ENCODE measurements at regions not wholly inside any gene's neighbourhood (a gene's known extent, or its start where the extent isn't known, plus 50 kb on each side); places are given as distances from the start of the nearest gene placed in this dataset.
"Not testable (repeated sequence)": the region's sequence is repeated elsewhere in the genome, so short reads cannot be mapped to it uniquely, and the experiment has no call there.

DNA sequence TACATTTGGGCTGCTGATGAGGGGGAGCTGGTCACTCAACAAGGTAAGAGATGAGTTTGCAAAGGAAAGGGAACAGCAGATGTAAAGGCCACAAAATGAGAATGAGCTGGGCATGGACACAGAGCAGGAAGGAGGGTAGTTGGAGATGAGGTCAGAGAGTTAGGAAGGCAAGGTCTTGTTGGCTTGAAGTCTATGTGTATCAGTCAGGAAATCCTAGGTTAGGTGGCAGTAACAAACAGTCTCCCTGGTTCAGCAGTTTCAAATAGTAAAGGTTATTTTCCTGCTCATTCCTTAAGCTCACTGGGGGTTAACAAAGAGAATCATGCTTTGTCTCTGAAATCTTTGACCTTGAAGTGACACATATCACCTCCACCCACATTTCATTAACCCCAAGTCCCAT, 58.3 kb upstream of the ARL4C start:
- TF ChIP-seq SMAD4 (CRISPR knock-in tag; IDR thresholded peaks at IDR 0.05) (no peak), ZNF219 (CRISPR knock-in tag; IDR thresholded peaks at IDR 0.05; ENCODE audit: borderline replicate concordance) (no peak), ZNF416 (CRISPR knock-in tag; IDR thresholded peaks at IDR 0.05) (no peak), MLX (CRISPR knock-in tag; IDR thresholded peaks at IDR 0.05) (no peak), SP1 (CRISPR knock-in tag; conservative IDR thresholded peaks at IDR 0.05) (no peak), ZNF138 (CRISPR knock-in tag; conservative IDR thresholded peaks at IDR 0.05) (no peak), FOXJ3 (CRISPR knock-in tag; IDR thresholded peaks at IDR 0.05; ENCODE audit: borderline replicate concordance) (no peak), ZSCAN18 (CRISPR knock-in tag; IDR thresholded peaks at IDR 0.05) (no peak), CREB1 (CRISPR knock-in tag; IDR thresholded peaks at IDR 0.05) (no peak), NR1H2 (CRISPR knock-in tag; IDR thresholded peaks at IDR 0.05) (no peak), NR2C2 (CRISPR knock-in tag; IDR thresholded peaks at IDR 0.05) (no peak), CTCF (IDR thresholded peaks at IDR 0.05) (no peak), ZNF512 (CRISPR knock-in tag; IDR thresholded peaks at IDR 0.05; ENCODE audit: borderline replicate concordance) (no peak), IRF1 (CRISPR knock-in tag; IDR thresholded peaks at IDR 0.05) (no peak), ELF4 (CRISPR knock-in tag; IDR thresholded peaks at IDR 0.05; ENCODE audit: low read depth) (no peak), KAT7 (CRISPR knock-in tag; IDR thresholded peaks at IDR 0.05; ENCODE audit: borderline replicate concordance) (no peak), ATF2 (CRISPR knock-in tag; IDR thresholded peaks at IDR 0.05; ENCODE audit: borderline replicate concordance, low read depth) (no peak)

DNA sequence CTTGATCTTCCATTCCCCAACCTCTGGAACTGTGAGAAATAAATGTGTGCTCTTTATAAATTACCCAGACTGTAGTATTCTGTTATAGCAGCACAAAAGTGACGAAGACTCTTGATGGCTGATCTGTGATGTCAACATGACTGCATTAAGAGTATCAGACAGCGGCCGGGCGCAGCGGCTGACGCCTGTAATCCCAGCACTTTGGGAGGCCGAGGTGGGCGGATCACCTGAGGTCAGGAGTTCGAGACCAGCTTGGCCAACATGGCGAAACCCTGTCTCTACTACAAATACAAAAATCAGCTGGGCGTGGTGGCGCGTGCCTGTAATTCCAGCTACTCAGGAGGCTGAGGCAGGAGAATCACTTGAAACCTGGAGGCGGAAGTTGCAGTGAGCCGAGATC, 56.3 kb upstream of the ARL4C start:
- H3K4me3 Mint-ChIP-seq; ATAC-seq; DNase-seq (ENCODE audit: low spot score); H3K27ac Mint-ChIP-seq; H3K36me3 Mint-ChIP-seq; POLR2A ChIA-PET: not testable (repeated sequence)
- CTCF ChIA-PET = interaction anchor here (0.7 to 1.3 kb wide), 2 partner anchors 55 to 554 kb away, joined by 3 read pairs; no protein-coding TSS in a partner anchor
- peaks cover 15% of the 10 kb centered on the region for H3K27me3 Mint-ChIP-seq (ENCODE audit: low read depth)
- peaks cover 12% of the 10 kb centered on the region for H3K9me3 Mint-ChIP-seq
- peaks cover 29% of the 10 kb centered on the region for H3K4me1 Mint-ChIP-seq

More for the DNA sequence above, 58.3 kb upstream of the ARL4C start:
- DNase-seq (ENCODE audit: low spot score) (no peak), ATAC-seq (no peak)
- Mint-ChIP-seq H3K36me3 (peaks cover 11% of the 10 kb centered on the region), H3K9me3 (peaks cover 17% of the 10 kb centered on the region), H3K27me3 (ENCODE audit: low read depth) (peaks cover 4% of the 10 kb centered on the region), H3K27ac (no peak overlapping the region), H3K4me3 (no peak overlapping the region), H3K4me1 (peaks cover 10% of the 10 kb centered on the region)
- CTCF ChIA-PET = no interaction called here
- POLR2A ChIA-PET = no interaction called here

All from WTC11 (cell line).